ENCODE measurements at regions not wholly inside any gene's neighbourhood (a gene's known extent, or its start where the extent isn't known, plus 50 kb on each side); places are given as distances from the start of the nearest gene placed in this dataset.

DNA sequence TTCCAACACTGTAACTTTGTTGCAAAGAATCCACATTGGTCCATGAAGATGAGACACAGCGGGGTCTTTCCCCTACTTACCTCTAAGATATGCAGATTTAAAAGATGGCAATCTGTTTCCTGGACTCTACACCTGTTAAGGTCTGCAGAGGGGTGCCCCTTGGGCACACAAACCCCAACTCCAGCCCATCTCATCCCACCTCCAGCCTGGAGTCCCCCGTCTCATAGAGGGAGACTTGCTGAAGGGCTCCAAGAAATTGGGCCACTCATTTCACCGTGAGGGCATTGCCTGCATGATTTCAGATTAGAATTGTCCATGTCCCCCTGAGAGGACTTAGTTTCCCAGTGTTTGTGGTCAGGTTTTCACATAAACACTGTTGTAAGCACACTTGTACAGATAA is 365.7 kb downstream of the IRX2 start:
- Mint-ChIP-seq H3K4me3 (no peak overlapping the region), H3K4me1 (no peaks in the 10 kb centered on the region), H3K27ac (no peak overlapping the region), H3K27me3 (no peaks in the 10 kb centered on the region), H3K9me3 (no peaks in the 10 kb centered on the region), H3K36me3 (no peaks in the 10 kb centered on the region)
- no peak for ATAC-seq

DNA sequence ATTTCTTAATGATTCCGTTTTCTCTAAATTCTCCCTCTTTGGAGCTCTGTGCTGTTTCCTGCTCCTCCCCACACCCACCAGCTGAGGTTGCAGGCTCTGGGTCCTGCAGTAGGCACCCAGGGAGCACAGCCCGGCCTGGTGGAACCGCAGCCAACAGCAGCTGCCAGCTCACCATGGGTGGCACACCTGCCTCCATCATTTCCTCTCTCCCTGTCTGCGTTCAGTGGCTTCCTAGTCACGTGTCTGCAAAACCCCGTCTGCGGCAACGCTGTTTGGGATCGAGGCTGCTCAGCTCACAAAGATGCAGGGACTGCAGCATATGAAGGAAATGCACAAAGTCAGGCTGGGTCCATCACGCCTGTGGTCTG is 367.8 kb downstream of the IRX2 start:
- no peaks in the 10 kb centered on the region for H3K4me1 Mint-ChIP-seq
- no peak overlapping the region for H3K27ac Mint-ChIP-seq
- H3K27me3 Mint-ChIP-seq: no peaks in the 10 kb centered on the region
- peaks cover 3% of the 10 kb centered on the region for H3K9me3 Mint-ChIP-seq
- no peaks in the 10 kb centered on the region for H3K36me3 Mint-ChIP-seq
- H3K4me3 Mint-ChIP-seq: no peak overlapping the region
- ATAC-seq: no peak

DNA sequence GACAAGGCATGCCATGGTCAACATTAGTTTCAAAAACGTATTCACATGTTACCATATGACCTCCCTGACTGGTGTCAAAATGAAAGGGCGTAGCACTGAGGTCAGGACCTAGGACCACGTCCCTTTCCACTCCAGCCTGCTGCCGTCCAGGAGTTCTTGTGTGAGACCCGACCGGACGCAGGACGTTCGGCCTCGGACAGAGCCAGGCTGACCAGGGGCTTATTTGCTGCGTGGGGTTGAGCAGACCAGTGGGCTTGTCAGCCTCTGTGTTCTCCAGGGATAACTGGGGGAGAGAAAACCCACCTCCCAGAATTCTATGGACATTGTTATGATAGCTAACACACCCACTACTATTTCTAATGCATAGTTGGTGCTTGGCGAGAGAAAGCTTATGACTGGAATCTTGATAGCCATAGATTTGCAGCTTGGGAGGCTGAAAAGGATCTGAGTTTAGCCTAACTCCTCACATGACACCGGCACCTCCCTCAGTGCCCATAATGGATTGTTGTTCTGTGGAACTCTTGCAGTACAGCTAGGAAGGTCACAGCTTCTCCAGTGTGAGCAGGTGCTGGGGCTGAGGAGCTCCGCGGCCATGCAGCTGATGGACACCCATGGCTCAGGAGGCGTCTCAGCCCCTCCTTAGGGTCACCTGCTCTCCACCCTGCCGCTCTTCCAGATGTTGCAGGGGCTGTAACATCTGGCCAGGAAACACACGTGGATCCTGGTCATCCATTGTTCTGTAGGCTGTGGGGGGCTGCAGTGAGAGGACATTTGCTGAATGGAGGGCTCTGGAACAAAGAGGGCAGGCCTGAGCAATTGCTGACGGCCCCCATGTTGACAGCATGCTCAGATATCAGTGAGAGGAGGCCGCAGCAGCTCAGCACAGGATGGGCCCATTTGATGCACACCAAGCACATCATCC is 368.4 kb downstream of the IRX2 start:
- H3K27me3 Mint-ChIP-seq: no peaks in the 10 kb centered on the region
- no peaks in the 10 kb centered on the region for H3K36me3 Mint-ChIP-seq
- no peak overlapping the region for H3K4me3 Mint-ChIP-seq
- no peak overlapping the region for H3K27ac Mint-ChIP-seq
- H3K9me3 Mint-ChIP-seq: peaks cover 3% of the 10 kb centered on the region
- H3K4me1 Mint-ChIP-seq: no peaks in the 10 kb centered on the region
- no peak for ATAC-seq

DNA sequence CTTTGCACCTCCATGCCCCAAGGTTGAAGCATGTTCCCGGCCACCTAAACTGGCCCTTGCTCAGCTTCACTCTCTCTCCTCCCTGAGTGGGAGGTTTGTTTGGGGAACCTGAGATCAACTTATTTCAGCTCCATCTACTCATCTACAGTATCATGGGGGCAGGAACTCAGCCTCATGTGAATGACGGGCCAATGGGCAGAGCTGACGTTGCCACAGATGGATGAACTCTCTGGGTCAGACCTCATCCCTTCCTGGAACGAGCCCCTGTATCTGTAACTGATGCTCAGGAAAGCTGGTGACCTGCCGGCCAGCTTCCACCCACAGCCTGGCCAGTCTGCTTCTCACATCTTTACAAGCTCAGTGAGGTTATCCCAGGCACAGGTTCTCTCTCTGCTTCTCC is 369.6 kb downstream of the IRX2 start:
- H3K27me3 Mint-ChIP-seq: no peaks in the 10 kb centered on the region
- H3K27ac Mint-ChIP-seq: no peak overlapping the region
- no peak for ATAC-seq
- no peaks in the 10 kb centered on the region for H3K36me3 Mint-ChIP-seq
- no peak overlapping the region for H3K4me3 Mint-ChIP-seq
- H3K9me3 Mint-ChIP-seq: peaks cover 3% of the 10 kb centered on the region
- no peaks in the 10 kb centered on the region for H3K4me1 Mint-ChIP-seq

DNA sequence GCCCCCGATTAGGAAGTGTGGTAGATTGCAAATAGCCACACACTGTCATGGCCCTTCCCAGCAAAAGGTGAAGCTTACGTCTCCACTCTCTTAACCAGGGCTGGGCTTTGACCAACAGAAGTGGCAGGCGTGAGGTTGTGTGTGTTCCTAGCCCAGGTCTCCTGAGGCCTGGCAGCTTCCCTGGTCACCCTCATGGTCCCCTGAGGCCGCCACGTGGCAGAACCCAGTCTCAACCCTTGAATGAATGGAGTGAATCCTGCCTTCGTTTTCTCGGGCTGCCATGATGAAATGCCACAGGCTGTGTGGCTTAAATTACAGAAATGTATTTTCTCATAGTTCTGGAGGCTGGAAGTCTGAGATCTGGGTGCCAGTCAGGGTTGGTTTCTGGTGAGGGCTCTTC is 370.4 kb downstream of the IRX2 start:
- ATAC-seq: no peak
- no peak overlapping the region for H3K27ac Mint-ChIP-seq
- no peak overlapping the region for H3K4me3 Mint-ChIP-seq
- H3K27me3 Mint-ChIP-seq: no peaks in the 10 kb centered on the region
- H3K4me1 Mint-ChIP-seq: no peaks in the 10 kb centered on the region
- H3K36me3 Mint-ChIP-seq: no peaks in the 10 kb centered on the region
- H3K9me3 Mint-ChIP-seq: peaks cover 3% of the 10 kb centered on the region

DNA sequence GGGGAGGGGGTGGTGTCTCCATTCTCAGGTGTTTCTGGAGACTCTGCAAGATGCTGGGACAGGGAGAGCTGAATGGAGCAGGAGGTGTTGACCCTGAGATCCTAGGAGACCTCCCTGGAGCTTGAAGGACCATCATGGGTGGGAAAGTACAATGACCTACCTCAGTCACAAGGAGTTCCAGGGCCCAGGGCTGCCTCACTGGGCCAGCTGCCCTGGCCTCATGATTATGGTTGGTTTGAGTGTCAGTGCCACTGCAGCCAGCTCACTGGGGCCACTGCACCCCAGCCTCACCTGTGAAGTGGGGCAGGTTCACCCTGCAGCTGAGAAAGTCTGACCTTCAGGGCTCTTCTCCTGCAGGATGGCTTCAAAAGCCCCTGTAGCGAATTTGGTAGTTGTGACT is 372.5 kb downstream of the IRX2 start:
- Mint-ChIP-seq H3K27ac (no peak overlapping the region), H3K4me1 (no peaks in the 10 kb centered on the region), H3K4me3 (no peak overlapping the region), H3K36me3 (no peaks in the 10 kb centered on the region), H3K27me3 (no peaks in the 10 kb centered on the region), H3K9me3 (peaks cover 3% of the 10 kb centered on the region)
- no peak for ATAC-seq

DNA sequence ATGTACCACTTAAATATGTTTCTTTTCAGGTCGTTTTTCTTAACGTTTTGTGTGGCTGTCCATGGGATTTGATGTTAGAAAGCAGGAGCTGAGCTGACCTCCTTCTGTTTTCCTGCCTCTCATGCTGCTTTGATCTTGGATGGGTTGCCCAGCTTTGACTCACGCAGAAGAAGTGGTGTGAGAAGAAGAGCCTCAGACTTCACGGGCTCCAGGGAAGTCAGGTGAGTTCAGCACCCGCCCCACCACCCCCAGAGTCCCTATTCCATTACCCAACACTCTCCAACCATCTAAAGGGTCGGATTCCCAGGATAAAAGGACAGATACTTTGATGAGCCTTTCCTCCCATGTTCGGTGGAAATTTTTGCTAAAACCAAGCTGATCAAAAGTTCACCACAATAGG is 373.4 kb downstream of the IRX2 start:
- Mint-ChIP-seq H3K4me3 (no peak overlapping the region), H3K27me3 (no peaks in the 10 kb centered on the region), H3K36me3 (no peaks in the 10 kb centered on the region), H3K4me1 (no peaks in the 10 kb centered on the region), H3K9me3 (peaks cover 7% of the 10 kb centered on the region), H3K27ac (no peak overlapping the region)
- ATAC-seq: no peak

DNA sequence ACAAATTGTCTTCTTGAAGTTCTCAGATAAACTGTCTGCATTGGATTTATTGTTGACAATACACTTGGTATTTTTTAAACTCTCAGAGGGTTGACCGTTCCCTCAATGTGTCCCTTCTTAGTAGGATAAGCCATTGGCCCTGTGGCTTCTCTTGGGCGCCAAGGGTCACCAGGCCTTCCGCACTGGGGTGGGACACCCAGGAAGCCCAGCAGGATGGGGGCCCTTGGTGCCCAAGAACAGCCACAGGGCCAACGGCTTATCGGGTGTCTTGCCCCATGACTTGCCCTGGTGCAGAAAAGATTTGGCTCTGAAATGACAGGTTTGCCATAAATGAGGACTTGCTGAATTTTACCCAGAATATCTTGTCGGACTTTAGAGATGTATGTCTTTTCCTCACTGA is 375.0 kb downstream of the IRX2 start:
- no peak for ATAC-seq
- no peaks in the 10 kb centered on the region for H3K27me3 Mint-ChIP-seq
- H3K27ac Mint-ChIP-seq: no peak overlapping the region
- H3K36me3 Mint-ChIP-seq: no peaks in the 10 kb centered on the region
- no peaks in the 10 kb centered on the region for H3K4me1 Mint-ChIP-seq
- no peak overlapping the region for H3K4me3 Mint-ChIP-seq
- peaks cover 14% of the 10 kb centered on the region for H3K9me3 Mint-ChIP-seq

DNA sequence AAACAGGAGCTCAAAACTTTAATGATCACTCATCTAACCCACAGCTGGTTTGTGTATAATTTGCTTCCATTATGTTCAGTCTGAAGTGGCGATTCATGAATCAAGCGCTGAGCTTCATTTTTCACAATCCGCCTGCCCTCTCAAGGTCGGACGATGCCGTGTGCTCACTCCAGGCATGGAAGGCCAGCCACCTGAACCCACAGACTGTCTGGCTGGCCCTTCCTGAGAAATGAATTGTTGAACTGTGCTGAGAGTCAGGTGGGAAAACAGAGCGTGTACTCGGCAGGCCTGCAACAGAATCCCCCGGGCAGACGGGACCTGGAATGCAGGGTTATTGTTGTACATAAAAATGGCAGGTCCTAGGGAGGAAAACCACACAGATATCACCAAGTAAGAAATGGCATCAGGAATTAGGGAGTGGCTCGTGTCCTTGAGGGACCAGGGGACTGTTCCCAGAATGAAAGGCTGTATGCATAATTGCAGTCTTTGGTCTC is 375.7 kb downstream of the IRX2 start:
- H3K9me3 Mint-ChIP-seq: peaks cover 14% of the 10 kb centered on the region
- H3K36me3 Mint-ChIP-seq: no peaks in the 10 kb centered on the region
- H3K27ac Mint-ChIP-seq: no peak overlapping the region
- H3K27me3 Mint-ChIP-seq: no peaks in the 10 kb centered on the region
- ATAC-seq: no peak
- no peaks in the 10 kb centered on the region for H3K4me1 Mint-ChIP-seq
- no peak overlapping the region for H3K4me3 Mint-ChIP-seq

DNA sequence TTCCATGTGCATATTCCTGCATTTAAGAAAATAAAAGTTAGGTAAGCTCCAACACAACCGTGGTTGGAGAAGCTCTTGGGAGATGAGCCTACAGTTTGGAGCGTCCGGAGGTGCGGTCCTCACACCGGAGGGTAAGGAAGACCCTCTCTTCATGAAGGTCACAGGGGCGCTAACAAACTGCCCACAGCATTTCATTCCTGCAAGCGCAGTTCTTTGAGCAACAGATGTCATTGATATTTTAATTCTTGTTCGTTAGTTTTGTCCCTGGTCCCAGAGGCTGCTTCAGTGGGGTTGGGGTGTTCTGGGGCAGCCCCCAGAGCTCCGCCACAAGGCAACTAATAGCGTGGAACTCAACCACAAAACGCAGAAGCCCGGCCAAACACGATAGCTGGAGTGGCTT is 376.2 kb downstream of the IRX2 start:
- H3K27me3 Mint-ChIP-seq: no peaks in the 10 kb centered on the region
- no peaks in the 10 kb centered on the region for H3K4me1 Mint-ChIP-seq

DNA sequence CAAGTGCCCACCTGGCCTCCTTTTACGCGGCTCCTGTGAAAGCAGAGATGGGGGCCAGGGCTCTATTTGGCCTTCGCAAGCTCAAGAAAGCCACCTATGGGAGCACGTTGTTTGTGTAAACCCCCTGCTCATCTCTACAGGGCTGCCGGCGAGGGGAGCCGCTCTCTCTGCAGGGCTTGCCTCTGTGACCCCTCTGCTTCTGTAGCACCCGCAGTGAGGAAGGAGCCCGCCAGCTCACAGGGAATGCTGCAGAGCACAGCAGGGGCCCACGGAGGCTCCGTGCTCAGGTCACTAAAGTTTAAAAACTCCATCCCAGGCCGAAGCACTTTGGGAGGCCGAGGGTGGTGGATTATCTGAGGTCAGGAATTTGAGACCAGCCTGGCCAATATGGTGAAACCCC is 376.8 kb downstream of the IRX2 start:
- Mint-ChIP-seq H3K4me3 (no peak overlapping the region), H3K4me1 (no peaks in the 10 kb centered on the region), H3K27me3 (no peaks in the 10 kb centered on the region), H3K36me3 (no peaks in the 10 kb centered on the region), H3K27ac (no peak overlapping the region), H3K9me3 (peaks cover 12% of the 10 kb centered on the region)
- ATAC-seq: no peak

More for the DNA sequence above, 376.2 kb downstream of the IRX2 start:
- H3K36me3 Mint-ChIP-seq: no peaks in the 10 kb centered on the region
- H3K27ac Mint-ChIP-seq: no peak overlapping the region
- ATAC-seq: no peak
- H3K4me3 Mint-ChIP-seq: no peak overlapping the region
- peaks cover 12% of the 10 kb centered on the region for H3K9me3 Mint-ChIP-seq

DNA sequence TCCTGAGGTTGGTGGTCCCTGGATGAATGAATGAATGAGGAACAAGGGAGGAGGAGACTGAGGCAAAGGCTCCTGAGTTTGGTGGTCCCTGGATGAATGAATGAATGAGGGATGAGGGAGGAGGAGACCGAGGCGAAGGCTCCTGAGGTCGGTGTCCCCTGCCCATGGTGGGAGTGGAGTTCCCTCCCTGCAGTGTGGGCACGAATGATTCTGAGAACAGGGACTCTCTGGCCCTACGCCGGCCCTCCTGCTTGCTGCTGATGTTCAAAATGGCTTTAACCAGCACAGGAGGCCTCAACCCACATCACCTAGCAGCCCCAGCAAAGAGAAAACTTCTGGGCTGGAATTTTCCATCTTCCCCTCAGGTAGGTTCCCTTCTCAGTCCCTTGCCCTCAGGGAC is 377.8 kb downstream of the IRX2 start:
- ATAC-seq: no peak
- peaks cover 17% of the 10 kb centered on the region for H3K9me3 Mint-ChIP-seq
- no peaks in the 10 kb centered on the region for H3K36me3 Mint-ChIP-seq
- no peak overlapping the region for H3K27ac Mint-ChIP-seq
- H3K4me1 Mint-ChIP-seq: no peaks in the 10 kb centered on the region
- no peak overlapping the region for H3K4me3 Mint-ChIP-seq
- no peaks in the 10 kb centered on the region for H3K27me3 Mint-ChIP-seq

DNA sequence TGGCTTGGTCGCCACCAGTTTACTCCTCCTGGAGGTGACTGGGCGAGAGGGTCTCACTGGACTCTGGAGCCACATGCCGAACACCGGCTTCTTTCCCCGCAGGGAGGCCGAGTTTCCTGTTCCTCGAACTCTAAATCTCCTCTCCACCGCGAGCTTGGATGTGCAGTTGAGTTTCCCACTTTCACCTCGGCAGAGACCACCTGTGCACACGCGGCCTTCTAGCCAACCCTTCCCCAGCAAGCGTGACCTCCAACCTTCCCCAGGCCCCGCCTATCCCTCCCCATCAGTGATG is 380.1 kb downstream of the IRX2 start:
- Mint-ChIP-seq H3K27me3 (no peaks in the 10 kb centered on the region), H3K36me3 (no peaks in the 10 kb centered on the region), H3K9me3 (peaks cover 17% of the 10 kb centered on the region), H3K4me1 (no peaks in the 10 kb centered on the region), H3K4me3 (no peak overlapping the region), H3K27ac (no peak overlapping the region)
- ATAC-seq: no peak

DNA sequence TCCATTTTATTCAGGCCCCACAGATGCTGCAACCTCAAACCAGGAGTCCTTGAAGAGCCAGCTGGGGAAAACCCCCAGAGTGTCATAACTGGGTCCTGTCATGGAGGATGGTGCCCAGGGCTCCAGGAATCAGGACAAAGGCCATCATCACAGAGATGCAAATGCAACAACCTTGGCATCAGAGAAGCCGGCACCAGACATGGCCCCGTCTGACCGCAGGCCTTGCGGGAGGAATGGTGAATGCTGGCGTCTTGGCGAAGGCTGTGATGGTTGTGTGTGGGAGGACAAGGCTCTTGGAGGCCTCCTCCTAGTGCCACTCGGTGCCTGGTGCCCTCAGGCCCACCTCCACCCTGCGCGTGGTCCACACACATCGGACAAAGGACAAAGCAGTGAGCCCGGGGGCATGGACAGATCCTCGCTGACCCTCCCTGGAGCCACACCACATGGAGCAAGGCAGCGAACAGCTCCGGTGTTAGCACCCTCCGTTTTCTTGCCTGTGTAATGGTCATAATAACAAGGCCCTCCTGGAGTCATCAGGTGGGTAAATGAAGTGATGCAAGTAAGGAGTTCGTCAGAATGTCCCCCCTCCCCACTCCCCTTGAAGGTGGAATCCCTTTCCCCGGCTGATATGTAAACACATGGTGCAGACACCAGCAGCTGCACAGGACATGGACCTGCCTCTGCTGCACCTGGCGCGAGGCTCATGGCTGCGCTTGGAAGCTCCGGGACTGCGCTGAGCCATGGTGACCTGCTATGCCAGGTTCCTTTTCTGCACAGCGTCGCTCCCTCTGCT is 380.7 kb downstream of the IRX2 start:
- H3K27ac Mint-ChIP-seq: no peak overlapping the region
- H3K4me3 Mint-ChIP-seq: no peak overlapping the region
- ATAC-seq: no peak
- H3K36me3 Mint-ChIP-seq: no peaks in the 10 kb centered on the region
- H3K9me3 Mint-ChIP-seq: peaks cover 17% of the 10 kb centered on the region
- no peaks in the 10 kb centered on the region for H3K27me3 Mint-ChIP-seq
- no peaks in the 10 kb centered on the region for H3K4me1 Mint-ChIP-seq

DNA sequence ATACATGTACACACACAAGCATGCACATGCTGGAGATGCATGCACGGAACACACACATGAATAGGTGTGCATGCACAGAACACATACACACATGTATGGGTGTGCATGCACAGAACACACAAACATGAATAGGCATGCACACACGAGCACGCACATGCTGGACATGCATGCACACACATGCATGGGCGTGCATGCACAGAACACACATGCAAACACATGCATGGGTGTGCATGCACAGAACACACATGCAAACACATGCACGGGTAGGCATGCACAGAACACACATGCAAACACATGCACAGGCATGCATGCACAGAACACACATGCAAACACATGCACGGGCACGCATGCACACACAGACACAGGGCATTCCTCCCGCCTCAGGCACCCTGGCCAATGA is 382.3 kb downstream of the IRX2 start:
- Mint-ChIP-seq H3K27me3 (no peaks in the 10 kb centered on the region), H3K4me1 (no peaks in the 10 kb centered on the region), H3K9me3 (peaks cover 22% of the 10 kb centered on the region), H3K36me3 (no peaks in the 10 kb centered on the region), H3K4me3 (no peak overlapping the region), H3K27ac (no peak overlapping the region)
- no peak for ATAC-seq

DNA sequence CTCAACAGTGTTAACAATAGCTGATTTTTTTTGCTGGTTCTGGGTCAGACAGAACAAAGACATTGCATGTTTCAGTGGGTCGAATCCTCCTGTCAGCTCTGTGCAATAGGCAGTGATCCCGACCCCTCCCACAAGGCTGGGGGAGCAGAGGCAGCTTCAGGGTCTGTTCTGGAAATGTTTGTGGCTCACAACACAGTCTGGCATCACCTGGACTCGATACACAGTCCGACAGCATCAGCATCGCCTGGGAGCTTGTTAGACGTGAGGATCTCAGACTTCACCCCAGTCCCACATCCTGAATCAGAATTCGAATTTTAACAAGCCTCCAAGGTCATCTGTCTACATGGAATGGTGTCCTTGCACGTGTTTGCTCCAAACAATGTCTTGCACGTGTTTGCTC is 384.7 kb downstream of the IRX2 start:
- H3K27ac Mint-ChIP-seq: no peak overlapping the region
- H3K9me3 Mint-ChIP-seq: peaks cover 11% of the 10 kb centered on the region
- no peak overlapping the region for H3K4me3 Mint-ChIP-seq
- H3K36me3 Mint-ChIP-seq: no peaks in the 10 kb centered on the region
- H3K4me1 Mint-ChIP-seq: no peaks in the 10 kb centered on the region
- no peak for ATAC-seq
- H3K27me3 Mint-ChIP-seq: no peaks in the 10 kb centered on the region
